H1 (cell line): ENCODE measurements at regions not wholly inside any gene's neighbourhood (a gene's known extent, or its start where the extent isn't known, plus 50 kb on each side); places are given as distances from the start of the nearest gene placed in this dataset.

Experiments
- BCL11A ChIP-seq, 2 experiments: IDR thresholded peaks; one replicate each; pipeline ENCODE4 v1.6.1; 2011; ENCODE audit warnings: low read depth in 2 of 2, low read length in 2 of 2, mild to moderate bottlenecking in 2 of 2
- CBX8 ChIP-seq: fragments of 300-800, 300-1000 bp; sonication (generic); IDR thresholded peaks from 2 replicates; pipeline ENCODE4 v1.7.1; 2016; ENCODE audit warnings: low read depth, low read length, borderline replicate concordance
- CTCF ChIP-seq, 3 experiments: IDR thresholded peaks; 1 replicate in 2 of 3; 2 replicates in 1 of 3; pipeline versions ENCODE4 v1.5.1 to v1.6.1; 2011; ENCODE audit warnings: low read length in 3 of 3, mild to moderate bottlenecking in 3 of 3, inconsistent platforms in 2 of 3, low read depth in 1 of 3, moderate library complexity in 1 of 3; ENCODE audit not compliant: insufficient read depth in 1 of 3; ENCODE audit errors: control extremely low read depth in 1 of 3
- E2F6 ChIP-seq: IDR thresholded peaks from 2 replicates; pipeline ENCODE4 v1.6.1; 2012; ENCODE audit warnings: inconsistent platforms
- EP300 ChIP-seq, 2 experiments: IDR thresholded peaks; 1 replicate in 1 of 2; 2 replicates in 1 of 2; pipeline ENCODE4 v1.6.1; 2011 to 2012; ENCODE audit warnings: low read depth in 2 of 2, low read length in 2 of 2, mild to moderate bottlenecking in 2 of 2, borderline replicate concordance in 1 of 2, inconsistent platforms in 1 of 2, moderate library complexity in 1 of 2
- JUN ChIP-seq: IDR thresholded peaks from 2 replicates; pipeline ENCODE4 v1.6.1; 2011; ENCODE audit warnings: low read depth, mild to moderate bottlenecking, improper control_type of control experiment, low read length
- JUND ChIP-seq: IDR thresholded peaks from 2 replicates; pipeline ENCODE4 v1.6.1; 2011; ENCODE audit warnings: mild to moderate bottlenecking, improper control_type of control experiment, low read length
- POLR2A ChIP-seq, 2 experiments: IDR thresholded peaks; 1 replicate in 1 of 2; 2 replicates in 1 of 2; pipeline ENCODE4 v1.6.1; 2011; ENCODE audit warnings: low read depth in 2 of 2, low read length in 2 of 2, mild to moderate bottlenecking in 2 of 2; ENCODE audit errors: control extremely low read depth in 1 of 2
- POLR2AphosphoS5 ChIP-seq: IDR thresholded peaks from 2 replicates; pipeline ENCODE4 v1.6.1; 2011; ENCODE audit warnings: low read depth, low read length
- RAD21 ChIP-seq, 2 experiments: IDR thresholded peaks in 1 of 2; conservative IDR thresholded peaks in 1 of 2; 2 replicates each; pipeline ENCODE4 v1.6.1; 2011; ENCODE audit warnings: low read depth in 2 of 2, low read length in 2 of 2, improper control_type of control experiment in 1 of 2, inconsistent platforms in 1 of 2, mild to moderate bottlenecking in 1 of 2, moderate library complexity in 1 of 2
- SIN3A ChIP-seq, 2 experiments: IDR thresholded peaks in 1 of 2; conservative IDR thresholded peaks in 1 of 2; 2 replicates each; pipeline ENCODE4 v1.6.1; 2011 to 2012; ENCODE audit warnings: low read length in 2 of 2, improper control_type of control experiment in 1 of 2, low read depth in 1 of 2, mild to moderate bottlenecking in 1 of 2
- SP1 ChIP-seq: IDR thresholded peaks from 2 replicates; pipeline ENCODE4 v1.6.1; 2011; ENCODE audit warnings: low read depth, low read length
- SRF ChIP-seq: IDR thresholded peaks from 2 replicates; pipeline ENCODE4 v1.6.1; 2011; ENCODE audit warnings: mild to moderate bottlenecking, low read depth, low read length, moderate library complexity

GRCh38 chr12:13462450-13462849 lies 265.9 kb downstream of the EMP1 start:
- TF ChIP-seq SRF, result no peak
- TF ChIP-seq JUN, result no peak
- TF ChIP-seq CTCF (IDR thresholded peaks at IDR 0.05; ENCODE audit: control extremely low read depth in 1 of 3, insufficient read depth in 1 of 3, low read depth in 1 of 3, low read length in 3 of 3), result no peak
- TF ChIP-seq EP300 (IDR thresholded peaks at IDR 0.05; ENCODE audit: borderline replicate concordance in 1 of 2, low read depth in 2 of 2, low read length in 2 of 2), result no peak
- TF ChIP-seq SIN3A (conservative IDR thresholded peaks at IDR 0.05 in 1 of 2, IDR thresholded peaks at IDR 0.05 in 1 of 2; ENCODE audit: low read depth in 1 of 2, low read length in 2 of 2), result no peak
- TF ChIP-seq SP1, result no peak
- no peak for TF ChIP-seq CBX8
- TF ChIP-seq JUND, result no peak
- no peak for TF ChIP-seq E2F6
- TF ChIP-seq BCL11A (IDR thresholded peaks at IDR 0.05; ENCODE audit: low read depth in 2 of 2, low read length in 2 of 2), result no peak
- no peak for TF ChIP-seq POLR2A (IDR thresholded peaks at IDR 0.05; ENCODE audit: control extremely low read depth in 1 of 2, low read depth in 2 of 2, low read length in 2 of 2)
- TF ChIP-seq RAD21 (IDR thresholded peaks at IDR 0.05 in 1 of 2, conservative IDR thresholded peaks at IDR 0.05 in 1 of 2; ENCODE audit: low read depth in 2 of 2, low read length in 2 of 2), result no peak
- no peak for TF ChIP-seq POLR2AphosphoS5
